ENCODE measurements at regions not wholly inside any gene's neighbourhood (a gene's known extent, or its start where the extent isn't known, plus 50 kb on each side); places are given as distances from the start of the nearest gene placed in this dataset.

- no peak for DNase-seq
These were observed 163.3 kb upstream of the RAD23B start for GRCh38 chr9:107119735-107120134.

GRCh38 chr9:107123389-107123788 lies 159.7 kb upstream of the RAD23B start:
- DNase-seq, result no peak

- DNase-seq, result no peak
These were observed 155.5 kb upstream of the RAD23B start for GRCh38 chr9:107127608-107128007.

DNA sequence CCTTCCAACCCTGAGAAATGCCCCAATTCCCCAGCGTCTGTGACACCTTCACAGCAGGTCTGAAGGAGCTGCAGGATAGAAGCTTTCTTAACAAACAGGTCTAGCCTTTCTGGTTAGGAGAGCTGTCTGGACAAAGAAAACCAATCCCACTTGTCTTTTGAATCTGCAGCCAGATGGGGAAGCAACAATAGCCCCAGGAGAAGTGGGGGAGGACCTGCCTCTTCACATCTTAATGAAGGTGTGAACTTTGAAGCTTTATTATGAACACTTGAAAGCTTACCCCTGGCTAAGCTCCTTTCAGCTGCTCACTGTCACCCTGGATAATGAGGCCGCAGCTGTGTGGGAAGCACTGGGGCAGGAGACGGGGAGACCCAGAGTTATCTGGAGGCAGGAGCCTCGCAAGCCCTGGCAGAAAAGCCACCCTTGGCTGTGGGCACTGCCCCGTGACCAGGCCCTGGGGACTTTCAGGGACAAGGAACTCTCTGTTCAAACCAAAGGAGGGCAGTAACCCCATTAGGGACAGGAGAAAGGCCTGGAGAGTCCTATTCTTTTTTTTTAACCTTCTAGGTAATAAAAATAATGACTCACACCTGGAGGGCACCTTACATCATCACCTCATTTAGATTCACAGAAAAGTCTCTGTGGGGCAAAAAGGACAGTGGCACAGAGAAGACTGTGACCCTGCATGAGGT lies 151.8 kb upstream of the RAD23B start:
- no peak for DNase-seq

DNA sequence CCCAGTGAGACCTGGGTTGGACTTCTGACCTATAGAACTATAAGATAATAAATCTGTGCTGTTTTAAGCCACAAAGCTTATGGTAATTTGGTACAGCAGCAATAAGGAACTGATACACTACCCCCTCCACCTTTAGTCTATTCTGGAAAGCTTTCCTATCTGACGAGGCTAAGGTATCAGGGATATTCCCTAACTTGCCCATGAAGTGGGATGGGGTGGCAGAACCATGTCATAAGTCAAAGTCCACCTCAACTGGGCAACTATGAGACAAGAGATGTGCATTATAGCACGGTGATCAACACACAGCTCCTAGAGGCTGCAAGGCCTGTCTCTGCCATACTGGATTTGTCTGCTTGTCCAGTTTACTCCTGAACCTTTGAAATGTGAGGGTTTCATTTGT lies 146.8 kb upstream of the RAD23B start:
- DNase-seq, result no peak

GRCh38 chr9:107137495-107138202 lies 145.4 kb upstream of the RAD23B start:
- no peak for DNase-seq

- no peak for DNase-seq
These were observed 144.7 kb upstream of the RAD23B start for GRCh38 chr9:107138261-107138992.

- DNase-seq, result no peak
These were observed 141.1 kb upstream of the RAD23B start for GRCh38 chr9:107141967-107142366.

DNA sequence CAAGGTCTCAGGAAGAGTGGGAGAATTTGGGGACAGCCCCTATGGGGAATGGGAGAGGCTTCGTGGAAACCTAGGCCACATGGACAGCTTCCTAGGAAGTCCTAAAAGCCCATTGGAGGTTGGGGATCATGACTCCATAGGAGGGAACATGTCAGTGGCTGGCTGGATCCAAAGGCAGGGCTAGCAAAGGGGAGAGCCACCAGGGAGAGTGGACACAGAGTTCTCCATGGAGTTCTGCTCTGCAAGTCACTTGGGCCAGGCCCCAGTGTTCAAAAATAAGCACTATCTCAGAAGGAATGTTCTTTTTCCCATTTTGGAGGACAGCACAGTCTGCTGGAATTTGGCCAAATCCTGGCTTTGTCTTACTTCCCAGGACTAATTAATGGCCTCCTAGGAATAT lies 140.6 kb upstream of the RAD23B start:
- DNase-seq, result no peak

DNA sequence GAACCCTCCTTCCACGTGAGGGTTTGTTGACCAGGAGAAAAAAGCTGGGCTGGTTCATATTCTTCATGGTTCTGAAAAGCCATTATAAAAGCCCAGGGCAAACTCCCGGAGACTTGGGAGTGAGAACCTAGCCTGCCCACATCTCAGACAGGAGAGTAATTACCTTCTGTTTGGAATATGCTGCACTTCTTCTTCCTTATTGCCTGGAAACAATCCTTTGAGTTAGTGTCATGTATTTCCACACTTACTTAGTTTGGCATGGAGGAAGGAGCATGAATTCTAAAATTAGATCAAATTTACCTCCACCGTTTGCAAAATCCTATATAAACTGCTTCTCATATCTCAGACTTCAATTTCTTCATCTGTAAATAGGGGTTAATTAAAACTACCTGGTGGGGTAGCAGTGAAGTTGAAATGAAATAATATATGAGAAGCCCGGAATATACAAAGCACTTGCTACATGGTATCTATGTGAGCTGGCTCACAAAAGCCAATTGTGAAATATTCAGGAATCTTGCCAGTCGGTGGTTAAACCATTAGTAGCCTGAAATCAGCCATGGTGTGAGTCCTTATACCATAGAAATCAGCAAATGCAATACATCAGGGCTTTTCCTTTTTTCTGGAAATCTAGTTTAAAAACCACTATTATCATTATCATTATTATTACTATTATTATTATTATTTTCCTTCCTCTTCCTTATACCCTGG lies 140.0 kb upstream of the RAD23B start:
- no peak for DNase-seq

- DNase-seq, result no peak
These were observed 138.6 kb upstream of the RAD23B start for GRCh38 chr9:107144475-107144874.

GRCh38 chr9:107147134-107147533 lies 135.9 kb upstream of the RAD23B start:
- no peak for DNase-seq

GRCh38 chr9:107148216-107148615 lies 134.9 kb upstream of the RAD23B start:
- DNase-seq, result no peak

- no peak for DNase-seq
These were observed 133.3 kb upstream of the RAD23B start for GRCh38 chr9:107149756-107150155.

GRCh38 chr9:107153336-107153735 lies 129.7 kb upstream of the RAD23B start:
- DNase-seq, result no peak

DNA sequence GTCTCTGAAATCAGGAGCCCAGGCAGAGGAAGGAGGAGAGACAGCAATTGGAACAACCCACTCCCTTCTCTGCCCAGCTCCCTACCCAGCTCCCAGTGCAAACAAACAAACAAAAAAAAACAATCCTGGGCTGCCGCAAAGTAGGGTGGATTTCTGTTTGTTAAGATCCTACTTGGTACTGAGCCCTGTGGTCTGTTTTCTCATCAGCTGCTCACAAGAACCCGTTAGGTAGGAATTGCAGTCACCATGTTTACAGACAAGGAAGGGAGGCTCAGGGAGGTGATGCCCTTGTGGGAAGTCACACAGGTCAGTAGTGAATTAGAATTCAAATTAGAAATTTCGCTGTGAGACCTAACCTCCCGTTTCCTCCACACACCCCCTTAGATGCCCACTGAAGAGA lies 128.8 kb upstream of the RAD23B start:
- no peak for DNase-seq

- DNase-seq, result no peak
These were observed 128.3 kb upstream of the RAD23B start for GRCh38 chr9:107154766-107155165.

DNA sequence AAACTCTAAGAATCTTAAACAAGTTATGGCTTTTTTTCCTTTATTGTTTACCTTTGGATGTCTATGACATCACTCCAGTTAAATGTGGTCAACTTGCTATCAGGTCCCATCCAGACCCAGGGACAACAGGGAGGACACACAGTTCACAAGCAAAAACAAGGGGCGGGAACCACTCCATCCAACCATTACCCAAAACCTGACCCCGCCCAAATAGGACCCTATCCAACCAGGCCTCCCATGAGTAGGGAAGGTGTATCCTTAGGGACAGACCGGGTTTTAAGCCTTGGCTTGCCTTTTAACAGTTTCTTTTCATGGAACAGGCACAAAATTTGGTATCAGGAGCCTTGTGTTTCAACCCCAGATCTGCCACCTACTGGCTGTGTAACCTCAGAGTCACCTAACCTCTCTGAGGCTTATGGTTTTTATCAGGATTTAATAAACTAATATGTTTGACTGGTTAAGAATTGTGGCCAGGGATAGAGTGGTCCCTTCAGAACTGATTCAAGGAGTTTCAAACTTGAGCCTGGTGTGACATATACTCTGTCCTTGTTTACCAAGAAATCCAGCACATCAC lies 127.7 kb upstream of the RAD23B start:
- DNase-seq, result no peak

- DNase-seq, result no peak
These were observed 124.8 kb upstream of the RAD23B start for GRCh38 chr9:107158321-107158720.

DNA sequence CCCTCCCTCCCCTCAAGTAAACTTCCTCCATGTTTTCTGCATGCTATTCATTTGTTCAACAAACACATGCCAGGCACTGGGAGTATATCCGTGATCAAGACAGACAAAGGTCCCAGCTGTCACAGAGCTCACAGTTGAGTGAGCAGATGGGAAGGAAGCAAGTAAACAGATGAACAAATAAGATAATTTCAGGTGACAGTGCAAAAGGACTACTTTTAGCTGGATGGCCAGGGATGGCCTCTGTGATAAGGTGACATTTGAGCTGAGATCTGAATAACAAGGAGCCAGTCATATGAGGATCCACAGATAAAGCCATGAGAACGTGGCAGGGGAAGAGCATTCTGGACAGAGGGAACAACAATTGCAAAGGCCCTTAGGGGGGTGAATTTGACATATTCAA lies 121.7 kb upstream of the RAD23B start:
- DNase-seq, result no peak

GRCh38 chr9:107163370-107163769 lies 119.7 kb upstream of the RAD23B start:
- DNase-seq, result no peak

GRCh38 chr9:107169796-107170195 lies 113.3 kb upstream of the RAD23B start:
- DNase-seq, result no peak

DNA sequence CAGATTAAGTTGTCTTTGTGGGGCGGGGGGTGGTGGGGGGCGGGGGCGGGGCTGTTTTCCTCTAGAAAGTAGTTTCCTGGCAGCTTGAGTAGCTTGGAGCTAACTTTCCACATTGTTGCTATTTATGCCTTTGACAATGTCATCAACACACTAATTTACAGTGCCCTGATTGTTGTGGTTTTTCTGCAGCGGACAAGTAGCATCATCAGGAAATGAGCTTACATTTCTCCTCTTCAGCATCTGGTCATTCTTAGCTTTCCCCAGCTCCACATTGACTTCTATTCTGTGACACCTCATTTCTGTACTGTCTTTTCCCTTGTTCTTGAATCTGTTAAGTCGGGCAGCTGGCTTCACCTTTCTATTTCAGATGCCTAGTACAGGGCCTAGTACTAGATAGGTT lies 112.3 kb upstream of the RAD23B start:
- no peak for DNase-seq
